Effector memory CD4-positive, alpha-beta T cell (primary cell): ENCODE measurements at regions not wholly inside any gene's neighbourhood (a gene's known extent, or its start where the extent isn't known, plus 50 kb on each side); places are given as distances from the start of the nearest gene placed in this dataset.

Experiments
- DNase-seq, 3 donors: peaks; one replicate each; pipeline ENCODE4 v3.0.0-alpha.2; 2020
- H3K27ac ChIP-seq: 2 replicates; pipeline ENCODE4 v1.7.0; 2013; ENCODE audit warnings: mild to moderate bottlenecking, low read length, moderate library complexity; ENCODE audit not compliant: insufficient read depth, poor library complexity, severe bottlenecking
- H3K27me3 ChIP-seq: replicated peaks from 2 replicates; pipeline ENCODE4 v1.7.0; 2013; ENCODE audit warnings: mild to moderate bottlenecking, low read length; ENCODE audit not compliant: insufficient read depth, control insufficient read depth, poor library complexity, severe bottlenecking
- H3K36me3 ChIP-seq: 2 replicates; pipeline ENCODE4 v1.7.0; 2013; ENCODE audit warnings: mild to moderate bottlenecking, low read length, moderate library complexity; ENCODE audit not compliant: control insufficient read depth, insufficient read depth
- H3K4me1 ChIP-seq: 2 replicates; pipeline ENCODE4 v1.7.0; 2013; ENCODE audit warnings: low read length, mild to moderate bottlenecking; ENCODE audit not compliant: control insufficient read depth, insufficient read depth, poor library complexity, severe bottlenecking
- H3K4me3 ChIP-seq: 2 replicates; pipeline ENCODE4 v1.7.0; 2013; ENCODE audit warnings: low read length, low read depth, mild to moderate bottlenecking; ENCODE audit not compliant: insufficient read depth, poor library complexity, severe bottlenecking
- H3K9me3 ChIP-seq: 2 replicates; pipeline ENCODE4 v1.7.0; 2013; ENCODE audit warnings: mild to moderate bottlenecking, low read length, moderate library complexity; ENCODE audit not compliant: control insufficient read depth

DNA sequence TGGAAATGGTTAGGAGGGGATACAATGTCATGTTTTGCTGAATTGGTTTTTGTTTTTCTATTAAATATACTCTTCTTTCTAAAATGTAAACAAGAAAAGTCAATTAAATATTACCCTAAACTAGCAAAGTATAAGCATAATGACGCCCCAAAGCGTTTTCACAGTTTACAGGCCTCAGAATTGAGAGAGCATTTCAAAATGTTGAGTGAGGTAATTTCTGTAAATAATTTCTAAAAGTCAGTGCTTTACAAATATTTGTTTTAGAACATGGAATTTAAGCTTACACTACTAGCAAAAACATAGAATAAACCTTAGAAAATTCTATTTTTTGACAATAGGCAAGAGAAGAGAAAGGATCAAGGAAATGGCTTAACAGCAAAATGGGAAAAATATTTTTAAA is 958.4 kb upstream of the USP15 start:
- Histone ChIP-seq H3K27ac (no peak overlapping the region), H3K4me1 (no peaks in the 10 kb centered on the region), H3K9me3 (no peaks in the 10 kb centered on the region), H3K36me3 (no peaks in the 10 kb centered on the region), H3K4me3 (no peak overlapping the region), H3K27me3 (no peaks in the 10 kb centered on the region)
- DNase-seq, result no peak

DNA sequence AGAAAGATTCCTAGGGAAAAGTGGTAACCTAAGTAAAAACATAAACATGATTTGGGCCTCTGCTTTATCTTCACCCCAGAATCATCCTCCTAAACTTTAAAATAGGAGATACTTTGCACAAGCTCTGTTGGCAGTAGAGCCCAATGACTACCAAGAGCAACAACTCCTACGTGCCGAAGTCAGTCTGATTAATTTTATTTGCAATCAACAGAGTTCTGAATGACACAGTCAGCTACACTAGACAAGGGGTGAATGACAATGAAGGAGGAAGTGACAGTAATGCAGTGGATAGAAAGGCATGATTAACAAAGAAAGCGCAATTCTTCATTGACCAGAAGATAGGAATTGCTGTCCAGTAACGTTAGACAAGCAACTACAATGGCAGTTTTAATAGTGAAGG is 957.9 kb upstream of the USP15 start:
- H3K4me1 ChIP-seq, result no peaks in the 10 kb centered on the region
- H3K27me3 ChIP-seq, result no peaks in the 10 kb centered on the region
- DNase-seq, result no peak
- no peaks in the 10 kb centered on the region for H3K9me3 ChIP-seq
- H3K27ac ChIP-seq, result no peak overlapping the region
- H3K36me3 ChIP-seq, result no peaks in the 10 kb centered on the region
- no peak overlapping the region for H3K4me3 ChIP-seq

DNA sequence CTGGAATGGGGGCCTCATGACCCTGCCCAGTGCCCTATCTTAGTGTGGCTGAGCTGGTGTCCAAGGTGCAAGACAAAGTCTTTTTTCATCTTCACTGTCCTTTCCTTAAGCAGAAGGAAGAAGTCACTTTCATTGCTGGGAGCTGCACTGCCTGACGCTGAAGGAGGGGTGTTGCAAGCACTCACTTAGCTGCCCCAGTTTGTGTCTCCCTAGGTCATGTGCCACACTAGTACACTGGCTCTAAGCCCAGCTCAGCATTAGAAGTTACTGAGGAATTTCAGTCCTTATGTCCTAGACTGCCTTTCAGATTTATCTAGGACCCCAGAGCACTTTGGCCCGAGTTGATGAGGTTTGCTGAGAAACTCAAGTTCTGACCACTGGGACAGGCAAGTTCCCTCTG is 952.0 kb upstream of the USP15 start:
- Histone ChIP-seq H3K36me3 (no peaks in the 10 kb centered on the region), H3K9me3 (no peaks in the 10 kb centered on the region), H3K27me3 (no peaks in the 10 kb centered on the region), H3K27ac (no peak overlapping the region), H3K4me1 (no peaks in the 10 kb centered on the region), H3K4me3 (no peak overlapping the region)
- no peak for DNase-seq

DNA sequence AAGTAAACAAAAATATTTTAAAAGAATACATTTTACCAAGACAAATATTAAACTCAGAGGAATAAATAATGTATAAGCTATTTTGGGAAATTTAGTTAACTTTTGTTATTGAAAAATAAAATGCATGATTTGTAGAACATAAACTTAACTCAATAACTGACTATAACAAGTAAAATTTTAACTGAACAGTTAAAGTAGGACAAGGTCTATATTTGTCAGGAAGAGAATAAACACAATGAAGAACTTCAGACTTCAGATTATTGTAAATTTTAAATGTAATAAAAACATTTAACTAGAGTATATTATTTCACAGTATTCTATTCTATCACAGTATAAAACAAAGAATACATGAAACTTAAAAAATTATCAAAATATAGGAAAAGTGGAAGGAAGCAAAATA is 948.8 kb upstream of the USP15 start:
- Histone ChIP-seq H3K9me3 (no peaks in the 10 kb centered on the region), H3K27ac (no peak overlapping the region), H3K4me1 (no peaks in the 10 kb centered on the region), H3K4me3 (no peak overlapping the region), H3K27me3 (no peaks in the 10 kb centered on the region), H3K36me3 (no peaks in the 10 kb centered on the region)
- DNase-seq, result no peak

DNA sequence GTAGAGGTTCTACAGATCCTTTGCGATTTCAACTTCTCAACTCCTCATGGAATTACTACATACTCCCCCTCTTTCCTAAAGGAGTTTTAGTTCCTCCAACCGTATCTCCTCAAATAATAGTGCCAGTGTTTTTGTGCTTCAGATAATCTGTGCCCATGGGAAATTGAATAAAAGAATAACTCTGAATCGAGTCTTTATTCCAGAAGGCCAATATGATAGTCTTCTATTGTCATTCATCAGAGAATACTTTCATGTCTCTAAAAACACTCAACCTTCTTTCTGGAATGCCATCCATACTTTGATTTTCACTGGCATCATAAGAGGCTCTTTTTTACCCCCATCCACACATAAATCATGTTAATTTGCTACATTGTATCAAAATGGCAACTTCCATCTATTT is 911.3 kb upstream of the USP15 start:
- no peak for DNase-seq
- Histone ChIP-seq H3K9me3 (no peaks in the 10 kb centered on the region), H3K27ac (no peak overlapping the region), H3K27me3 (no peaks in the 10 kb centered on the region), H3K36me3 (no peaks in the 10 kb centered on the region), H3K4me1 (no peaks in the 10 kb centered on the region), H3K4me3 (no peak overlapping the region)

DNA sequence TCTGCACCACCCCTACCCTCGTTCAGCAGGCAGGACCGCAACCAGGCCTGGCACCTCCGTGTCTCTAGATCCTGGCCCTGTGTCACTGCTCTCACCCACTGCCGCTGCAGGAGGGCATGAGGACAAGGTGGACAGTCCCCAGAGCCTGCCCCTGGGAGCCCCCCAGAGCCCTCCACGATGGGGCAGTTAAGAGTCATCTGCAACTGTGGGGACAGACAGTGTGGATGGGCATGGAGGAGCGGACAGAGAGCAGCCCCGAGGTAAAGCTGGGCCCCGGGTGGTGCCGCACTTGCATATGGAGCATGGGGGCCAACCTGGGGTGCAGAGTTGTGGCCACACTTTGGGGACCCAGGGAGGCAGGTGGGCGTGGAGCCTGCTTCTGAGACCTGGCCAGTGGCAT is 905.1 kb upstream of the USP15 start:
- no peaks in the 10 kb centered on the region for H3K36me3 ChIP-seq
- DNase-seq, result no peak
- no peaks in the 10 kb centered on the region for H3K9me3 ChIP-seq
- H3K4me3 ChIP-seq, result no peak overlapping the region
- H3K27me3 ChIP-seq, result no peaks in the 10 kb centered on the region
- H3K4me1 ChIP-seq, result no peaks in the 10 kb centered on the region
- H3K27ac ChIP-seq, result no peak overlapping the region

DNA sequence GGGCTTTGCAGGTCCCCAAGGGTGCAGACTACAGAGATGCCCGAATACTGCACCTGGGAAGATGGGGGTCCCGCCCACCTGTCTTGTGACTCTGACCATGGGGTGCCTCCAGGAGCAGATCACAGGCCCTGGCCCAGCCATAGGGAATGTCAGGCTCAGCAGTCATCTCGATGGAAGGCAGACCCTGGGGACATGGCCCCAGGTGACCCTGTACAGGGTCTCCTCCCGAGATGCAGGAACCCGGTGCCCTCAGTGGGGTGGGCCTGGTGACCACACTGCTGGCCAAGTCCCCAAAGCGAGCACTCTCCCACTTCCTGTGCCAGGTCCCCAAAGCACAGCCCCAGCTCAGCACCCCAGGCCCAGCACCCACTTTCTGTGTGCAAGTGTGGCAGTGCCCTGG is 903.7 kb upstream of the USP15 start:
- Histone ChIP-seq H3K4me1 (no peaks in the 10 kb centered on the region), H3K36me3 (no peaks in the 10 kb centered on the region), H3K27ac (no peak overlapping the region), H3K27me3 (no peaks in the 10 kb centered on the region), H3K9me3 (no peaks in the 10 kb centered on the region), H3K4me3 (no peak overlapping the region)
- DNase-seq, result no peak

DNA sequence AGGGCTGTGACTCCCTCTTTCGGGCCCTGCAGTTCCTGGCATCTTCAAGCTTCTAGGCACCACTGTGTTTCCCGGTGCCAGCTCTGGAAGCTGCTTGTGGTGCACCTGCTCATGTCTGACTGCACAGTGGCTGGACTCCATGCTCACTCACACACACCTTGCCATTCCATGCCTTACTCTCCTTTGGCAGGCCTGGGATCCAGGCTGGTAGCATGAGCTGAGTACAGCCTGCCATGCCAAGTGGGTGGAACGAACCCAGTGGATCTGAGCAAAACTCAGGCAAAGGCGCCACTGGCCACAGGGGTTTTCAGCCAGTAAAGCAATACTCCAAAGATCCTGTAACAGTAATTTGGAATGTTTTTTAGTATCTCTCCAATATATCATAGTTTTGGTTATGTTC is 902.7 kb upstream of the USP15 start:
- DNase-seq, result no peak
- Histone ChIP-seq H3K4me3 (no peak overlapping the region), H3K36me3 (no peaks in the 10 kb centered on the region), H3K4me1 (no peaks in the 10 kb centered on the region), H3K27me3 (no peaks in the 10 kb centered on the region), H3K9me3 (no peaks in the 10 kb centered on the region), H3K27ac (no peak overlapping the region)

DNA sequence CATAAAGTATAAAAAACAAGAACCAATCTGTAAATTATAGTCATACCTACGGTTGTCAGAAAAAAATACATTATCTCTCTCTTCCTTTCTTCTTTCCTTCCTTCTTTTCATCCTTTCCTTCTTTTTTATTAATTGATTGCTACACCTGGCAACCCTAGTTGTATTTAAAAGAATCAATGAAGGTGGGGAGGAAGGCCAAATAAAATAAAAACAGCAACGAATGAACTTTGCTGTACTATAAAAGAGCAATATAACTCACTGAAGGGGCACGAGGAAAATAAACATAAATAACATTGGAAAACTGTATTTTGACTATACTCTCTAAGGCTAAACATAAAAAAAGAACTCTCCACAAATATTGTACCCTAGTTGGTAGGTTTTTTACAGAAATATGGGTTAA is 898.2 kb upstream of the USP15 start:
- Histone ChIP-seq H3K9me3 (no peaks in the 10 kb centered on the region), H3K4me3 (no peak overlapping the region), H3K36me3 (no peaks in the 10 kb centered on the region), H3K4me1 (no peaks in the 10 kb centered on the region), H3K27ac (no peak overlapping the region), H3K27me3 (no peaks in the 10 kb centered on the region)
- no peak for DNase-seq

DNA sequence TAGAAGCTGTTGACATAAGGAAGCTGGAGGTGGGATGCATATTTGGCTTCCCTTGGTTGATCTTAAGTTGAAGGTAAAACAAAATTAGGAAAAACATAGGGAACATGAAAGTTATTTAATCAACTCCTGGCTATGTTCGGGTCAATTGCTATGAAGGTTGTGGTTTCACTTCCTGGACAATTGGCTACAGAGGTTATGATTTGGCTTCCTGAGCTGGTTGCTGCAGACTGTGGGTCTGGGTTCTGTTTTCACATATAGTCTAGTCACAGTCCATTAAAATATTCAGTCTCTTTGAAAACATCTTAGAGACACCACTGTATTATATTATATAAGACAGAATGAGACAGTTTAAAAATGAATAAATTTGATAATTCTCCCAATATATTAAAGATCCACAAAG is 895.2 kb upstream of the USP15 start:
- Histone ChIP-seq H3K27me3 (no peaks in the 10 kb centered on the region), H3K9me3 (no peaks in the 10 kb centered on the region), H3K27ac (no peak overlapping the region), H3K36me3 (no peaks in the 10 kb centered on the region), H3K4me1 (no peaks in the 10 kb centered on the region), H3K4me3 (no peak overlapping the region)
- DNase-seq, result no peak

DNA sequence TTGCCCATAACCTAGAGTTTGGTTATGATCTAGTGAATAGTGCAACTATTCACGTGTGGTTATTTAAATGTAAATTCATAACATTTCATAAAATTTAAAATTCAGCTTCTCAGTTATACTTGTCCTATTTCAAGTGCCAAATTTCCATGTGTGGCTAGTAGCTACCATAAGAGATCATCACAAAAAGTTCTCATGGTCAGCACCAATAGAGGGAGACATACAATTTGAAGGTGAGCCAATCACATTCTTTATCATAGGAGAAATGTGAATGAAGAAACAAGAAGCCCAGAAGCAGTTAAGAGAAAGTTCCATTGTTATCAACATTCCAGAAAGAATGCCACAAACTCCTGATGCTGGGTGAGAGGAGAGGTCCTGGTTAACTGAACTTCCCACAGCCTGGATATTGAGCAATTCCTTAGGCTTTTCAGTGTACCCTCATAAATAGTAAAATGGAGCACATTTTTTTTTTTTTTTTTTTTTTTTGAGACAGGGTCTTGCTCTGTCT is 892.9 kb upstream of the USP15 start:
- no peaks in the 10 kb centered on the region for H3K27me3 ChIP-seq
- H3K4me1 ChIP-seq, result no peaks in the 10 kb centered on the region
- H3K36me3 ChIP-seq, result no peaks in the 10 kb centered on the region
- H3K9me3 ChIP-seq, result no peaks in the 10 kb centered on the region
- no peak for DNase-seq
- no peak overlapping the region for H3K27ac ChIP-seq
- no peak overlapping the region for H3K4me3 ChIP-seq
